ENCODE measurements at regions not wholly inside any gene's neighbourhood (a gene's known extent, or its start where the extent isn't known, plus 50 kb on each side); places are given as distances from the start of the nearest gene placed in this dataset.

DNA sequence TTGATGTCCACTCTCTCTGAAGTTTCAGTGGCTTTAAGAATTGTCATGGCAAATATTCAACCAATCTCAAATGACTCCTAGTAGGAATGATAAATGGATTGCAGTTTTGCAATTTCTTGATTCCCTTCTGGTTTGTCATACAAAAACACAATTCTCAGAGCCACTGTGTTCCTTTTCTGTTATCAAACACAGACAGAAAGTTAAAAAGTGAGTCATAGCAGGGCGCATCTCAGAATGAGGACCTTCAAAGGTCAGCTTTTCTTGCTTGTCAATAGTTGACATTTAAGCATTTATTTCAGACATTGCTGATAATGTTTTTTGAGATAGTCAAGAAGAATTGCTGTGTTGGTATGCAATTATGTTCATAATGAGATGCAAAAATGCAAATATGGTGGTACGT is 405.9 kb downstream of the NR2F2 start:
- no peak for DNase-seq (ENCODE audit: low spot score)

DNA sequence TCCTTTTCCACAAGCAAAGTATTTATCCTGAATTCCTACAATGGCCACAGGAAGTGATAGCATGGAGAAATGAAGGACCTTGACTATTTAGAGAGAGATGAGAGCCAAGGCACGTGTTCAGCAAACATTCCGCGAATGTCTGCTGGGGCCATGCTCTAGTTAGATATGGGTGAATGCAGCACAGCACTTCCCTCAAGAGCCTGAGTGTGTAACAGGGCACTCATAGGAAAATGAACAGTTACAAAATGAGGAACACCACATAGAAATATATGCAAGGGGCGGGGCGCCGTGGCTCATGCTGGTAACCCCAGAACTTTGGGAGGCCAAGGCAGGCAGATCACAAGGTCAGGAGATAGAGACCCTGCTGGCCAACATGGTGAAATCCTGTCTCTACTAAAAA is 406.9 kb downstream of the NR2F2 start:
- DNase-seq (ENCODE audit: low spot score), result no peak

DNA sequence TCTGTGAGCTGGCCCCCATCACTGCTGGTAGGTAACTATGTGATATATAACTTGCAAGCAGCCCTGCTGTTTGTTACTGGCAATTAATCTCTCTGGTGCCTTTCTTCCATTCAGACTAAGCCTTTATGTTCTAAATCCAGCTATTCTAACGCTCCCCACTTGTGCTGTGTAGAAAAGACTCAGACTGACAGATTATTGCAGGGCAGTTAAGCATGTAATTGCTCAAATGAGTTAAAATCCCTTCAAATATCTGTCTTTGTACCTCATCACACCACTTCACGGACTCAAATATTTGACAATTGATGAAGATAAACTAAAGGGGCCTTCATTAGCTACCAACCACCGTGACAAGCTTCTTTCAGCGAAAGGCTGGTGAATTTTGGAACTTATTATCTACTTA is 416.2 kb downstream of the NR2F2 start:
- DNase-seq (ENCODE audit: low spot score), result no peak

DNA sequence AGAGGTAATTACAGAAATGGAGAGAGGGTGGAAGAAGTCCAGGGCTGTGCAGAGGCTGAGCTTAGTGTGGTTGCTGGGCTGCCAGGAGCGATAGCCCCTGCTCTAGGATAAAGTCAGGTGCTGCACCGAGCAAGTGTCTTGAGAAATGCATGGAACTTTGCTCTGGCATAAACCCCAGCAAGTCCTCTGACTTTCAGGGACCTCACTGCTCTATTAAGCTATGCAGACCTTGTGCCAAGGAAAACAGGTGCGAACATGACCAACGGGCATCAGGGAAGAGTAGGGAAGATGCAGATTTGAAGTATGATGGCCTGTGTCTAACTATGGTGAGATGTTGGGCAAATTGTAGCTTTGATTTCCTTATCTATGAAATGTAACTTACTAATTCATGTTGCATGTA is 416.8 kb downstream of the NR2F2 start:
- DNase-seq (ENCODE audit: low spot score), result no peak

DNA sequence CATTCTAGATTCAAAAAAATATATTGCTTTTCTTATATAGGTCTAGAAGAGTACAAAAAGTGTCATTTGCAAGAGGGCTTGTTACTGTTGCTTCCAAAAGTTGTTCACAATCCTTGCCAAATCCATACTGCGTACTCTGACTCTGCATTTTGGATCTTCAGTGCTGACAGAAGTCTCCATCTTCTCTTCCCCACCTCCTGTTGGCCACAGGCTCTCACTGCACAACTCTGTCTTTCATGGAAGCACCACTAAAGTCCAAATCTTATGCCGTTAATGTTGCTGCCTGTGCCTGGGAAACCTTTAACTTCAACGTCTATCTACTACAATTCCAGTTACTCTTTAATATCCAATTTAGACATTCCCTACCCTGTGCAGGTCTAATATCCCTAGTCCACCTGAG is 419.9 kb downstream of the NR2F2 start:
- no peak for DNase-seq (ENCODE audit: low spot score)

DNA sequence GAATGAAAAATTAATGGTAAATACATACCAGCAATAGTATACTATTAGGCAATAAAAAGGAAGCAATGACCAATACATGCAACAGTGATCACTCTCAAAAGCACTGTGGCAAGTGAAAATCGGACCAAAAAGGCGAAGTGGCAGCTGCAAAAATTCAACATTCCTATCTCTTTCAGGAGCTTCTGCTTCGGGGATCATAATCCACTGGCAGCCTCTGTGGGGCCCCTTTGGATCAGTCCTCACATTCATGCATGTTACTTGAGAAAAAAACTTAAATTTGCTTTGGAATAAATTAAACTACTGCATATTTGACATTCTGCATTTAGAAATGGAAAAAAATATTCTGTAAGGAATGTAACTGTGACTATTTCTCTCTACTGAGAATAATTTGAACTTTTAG is 425.6 kb downstream of the NR2F2 start:
- DNase-seq (ENCODE audit: low spot score), result no peak

- no peak for DNase-seq (ENCODE audit: low spot score)
Measured at GRCh38 chr15:96756656-96757055, 426.2 kb downstream of the NR2F2 start.

GRCh38 chr15:96762566-96762965 is 432.1 kb downstream of the NR2F2 start:
- no peak for DNase-seq (ENCODE audit: low spot score)

GRCh38 chr15:96764501-96764900 is 434.0 kb downstream of the NR2F2 start:
- DNase-seq (ENCODE audit: low spot score), result no peak

- no peak for DNase-seq (ENCODE audit: low spot score)
Measured at GRCh38 chr15:96764946-96765345, 434.4 kb downstream of the NR2F2 start.

DNA sequence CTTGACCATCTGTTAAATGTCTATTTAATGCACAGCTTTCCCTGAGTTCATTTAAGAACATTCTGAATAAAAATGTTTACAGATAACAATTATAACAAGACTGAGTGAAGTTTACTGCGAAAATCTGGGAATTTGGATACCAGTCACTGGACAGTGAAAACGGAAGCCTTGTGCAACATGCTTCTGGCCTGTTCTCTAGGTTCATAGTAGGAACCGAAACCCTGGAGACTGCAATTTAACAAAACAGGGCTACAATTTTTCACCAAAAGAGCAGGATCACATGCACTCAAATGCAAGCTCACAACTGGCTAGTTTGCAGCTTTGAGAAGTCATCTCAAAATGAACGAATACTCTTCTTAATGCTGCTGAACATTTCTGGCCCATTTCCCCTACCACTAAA is 435.9 kb downstream of the NR2F2 start:
- DNase-seq (ENCODE audit: low spot score), result no peak

DNA sequence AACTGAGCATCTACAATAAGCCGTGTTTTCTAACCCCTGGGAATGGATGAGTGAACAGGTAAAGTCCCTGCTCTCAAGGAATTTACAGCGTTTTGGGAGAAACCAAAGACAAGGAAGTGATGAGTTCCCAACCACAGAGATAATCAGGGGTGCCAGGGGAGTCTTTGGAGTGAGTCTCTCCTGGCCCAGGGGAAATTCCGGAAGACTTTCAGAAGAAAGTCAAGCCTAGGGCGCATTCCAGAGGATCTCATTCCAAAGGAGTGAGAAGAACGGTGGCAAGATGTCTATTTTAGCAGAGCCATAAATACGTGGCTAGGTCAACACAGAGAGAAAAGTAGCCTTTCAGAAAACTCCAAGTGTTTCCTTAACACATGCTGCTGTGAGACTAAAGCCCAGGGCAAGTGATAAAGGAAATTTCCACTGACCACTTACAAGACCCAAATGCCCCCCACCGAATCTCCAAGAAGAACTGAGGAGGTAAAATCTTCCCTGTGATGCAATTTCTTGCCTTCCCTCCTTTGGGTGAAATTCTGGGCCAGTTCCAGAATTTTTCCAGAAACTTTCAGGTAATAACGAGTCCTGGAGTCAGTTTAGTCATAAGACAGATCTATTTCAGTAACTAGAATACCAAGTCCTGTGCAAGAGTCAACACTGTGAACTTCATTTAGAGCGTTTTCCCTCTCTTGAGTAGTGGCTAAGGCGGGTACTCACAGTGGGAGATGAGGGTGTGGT is 437.4 kb downstream of the NR2F2 start:
- no peak for DNase-seq (ENCODE audit: low spot score)

- DNase-seq (ENCODE audit: low spot score), result no peak
Measured at GRCh38 chr15:96768435-96768789, 437.9 kb downstream of the NR2F2 start.

DNA sequence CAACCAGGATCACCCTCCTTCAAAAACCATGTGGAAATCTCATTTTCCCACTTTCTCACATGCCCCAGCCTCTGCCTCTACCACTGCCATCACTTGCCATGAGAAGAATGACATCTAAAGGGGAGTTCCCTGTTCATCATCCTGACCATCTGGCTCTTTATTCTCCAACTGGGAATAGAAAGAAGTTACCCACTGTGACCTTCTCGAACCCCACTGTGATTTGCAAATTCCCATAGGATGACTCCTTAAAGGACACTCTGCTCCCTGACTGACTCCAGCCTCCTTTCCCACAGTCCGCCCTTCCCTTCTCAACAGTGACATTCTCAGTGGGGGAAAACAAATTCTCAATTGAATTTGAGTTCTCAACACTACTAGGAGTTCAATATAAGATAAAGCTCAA is 440.5 kb downstream of the NR2F2 start:
- DNase-seq (ENCODE audit: low spot score), result no peak

DNA sequence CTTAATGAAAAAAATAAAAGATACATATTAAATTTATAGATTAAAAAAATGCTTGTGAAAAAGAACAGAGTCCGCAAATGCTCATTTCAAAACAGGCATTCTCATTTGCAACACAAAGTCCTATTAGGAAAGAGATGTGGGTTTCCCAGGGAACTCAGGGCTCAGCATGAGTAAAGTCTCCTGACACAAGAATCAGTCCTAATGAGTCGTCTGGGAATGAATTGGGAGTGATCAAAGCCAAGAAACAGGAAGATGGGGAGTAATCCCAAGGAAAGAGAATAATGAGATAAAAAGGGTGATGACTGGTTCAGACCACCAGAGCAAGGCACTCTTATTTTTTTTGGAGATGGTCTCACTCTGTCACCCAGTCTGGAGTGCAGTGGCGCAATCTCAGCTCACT is 443.7 kb downstream of the NR2F2 start:
- no peak for DNase-seq (ENCODE audit: low spot score)

- DNase-seq (ENCODE audit: low spot score), result no peak
Measured at GRCh38 chr15:96783746-96784145, 453.2 kb downstream of the NR2F2 start.

DNA sequence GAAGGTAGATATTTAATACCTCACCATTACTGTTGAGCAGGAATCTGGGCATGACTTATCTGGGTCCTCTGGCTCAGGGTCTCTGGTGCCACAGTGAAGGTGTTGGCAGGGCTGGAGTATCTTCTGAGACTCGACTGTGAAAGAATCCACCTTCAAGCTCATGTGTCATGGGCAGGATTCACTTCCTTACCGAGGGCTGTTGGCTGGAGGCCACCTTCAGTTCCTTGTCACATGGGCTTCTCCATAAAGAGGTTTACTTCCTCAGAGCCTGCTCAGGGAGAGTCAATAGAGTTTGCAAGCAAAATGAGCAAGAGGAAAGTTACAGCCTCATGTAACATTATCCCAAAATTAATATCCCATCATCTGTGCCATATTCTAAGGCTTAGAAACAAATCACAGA is 459.5 kb downstream of the NR2F2 start:
- no peak for DNase-seq (ENCODE audit: low spot score)

- DNase-seq (ENCODE audit: low spot score), result no peak
Measured at GRCh38 chr15:96792216-96792615, 461.7 kb downstream of the NR2F2 start.

GRCh38 chr15:96796841-96797240 is 466.3 kb downstream of the NR2F2 start:
- DNase-seq (ENCODE audit: low spot score), result no peak

GRCh38 chr15:96801576-96802150 is 471.2 kb downstream of the NR2F2 start:
- no peak for DNase-seq (ENCODE audit: low spot score)

DNA sequence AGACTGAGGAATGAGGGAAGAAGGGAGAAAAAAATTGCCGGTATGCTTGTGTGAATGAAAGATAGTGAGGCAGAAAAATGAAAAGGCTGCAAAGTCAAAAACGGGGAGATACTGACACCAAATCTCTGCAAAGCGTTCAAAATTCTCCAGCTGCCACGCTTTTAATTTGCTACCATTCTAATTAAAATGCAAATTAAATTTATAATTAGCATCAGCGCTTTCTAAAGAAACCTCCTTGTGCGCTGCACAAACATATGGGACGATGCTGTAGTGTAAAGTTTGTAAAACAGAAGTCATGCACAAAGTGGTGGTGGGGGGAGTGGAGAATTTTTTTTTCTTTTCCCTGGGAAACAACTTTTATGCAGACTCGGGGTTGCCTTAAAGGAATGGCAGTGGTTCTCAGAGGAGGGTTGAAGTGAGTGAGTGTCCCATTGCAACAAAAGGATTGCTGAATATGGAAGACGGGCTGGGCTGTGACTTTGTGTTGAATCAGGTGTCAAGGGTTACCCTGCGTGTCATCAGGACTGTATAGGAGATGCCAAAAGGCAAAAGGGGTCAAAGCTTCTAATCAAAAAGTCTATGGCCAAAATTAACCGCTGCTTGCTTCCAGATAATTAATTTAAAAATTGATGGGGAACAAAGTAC is 472.2 kb downstream of the NR2F2 start:
- DNase-seq (ENCODE audit: low spot score), result no peak

DNA sequence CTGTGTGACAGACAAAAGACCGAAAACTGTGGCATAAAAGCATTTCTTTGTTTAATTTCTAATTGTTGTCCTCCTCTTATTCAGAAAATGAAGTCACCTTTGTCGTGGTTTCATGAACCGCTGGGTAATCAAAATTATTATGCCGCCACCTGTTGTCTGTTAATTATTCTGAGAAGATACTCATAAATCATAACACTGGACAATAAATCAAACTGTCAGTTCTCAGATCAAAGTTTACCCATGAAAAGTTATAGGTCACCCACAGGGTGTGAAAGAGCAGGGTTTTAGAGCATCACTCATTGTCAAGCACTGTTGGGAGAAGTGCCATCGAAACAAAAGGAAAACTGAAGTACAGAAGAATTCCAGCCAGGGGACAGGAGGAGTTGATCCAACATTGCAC is 474.3 kb downstream of the NR2F2 start:
- DNase-seq (ENCODE audit: low spot score), result no peak

DNA sequence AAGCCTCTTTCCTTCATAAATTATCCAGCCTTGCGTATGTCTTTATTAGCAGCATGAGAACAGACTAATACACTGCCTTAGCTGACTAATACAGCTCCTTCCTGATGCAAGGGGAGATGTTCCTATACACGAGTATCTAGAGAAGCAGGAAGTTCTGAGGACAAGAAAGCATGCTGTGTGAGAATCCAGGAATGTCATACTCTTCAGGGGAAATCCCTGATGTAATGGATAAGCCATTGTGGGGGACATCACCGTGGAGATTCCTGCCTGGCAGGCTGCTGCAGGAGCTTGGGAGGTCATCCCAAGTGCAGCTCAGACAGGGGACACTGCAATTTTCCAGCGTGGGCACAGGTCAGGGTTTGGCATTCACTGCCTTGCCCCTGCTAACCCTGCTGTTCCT is 476.9 kb downstream of the NR2F2 start:
- no peak for DNase-seq (ENCODE audit: low spot score)

GRCh38 chr15:96817900-96818299 is 487.4 kb downstream of the NR2F2 start:
- DNase-seq (ENCODE audit: low spot score), result no peak

All from cerebellar cortex (tissue), 1 donor.